Suprapubic skin (tissue), 4 donors: ENCODE measurements at regions not wholly inside any gene's neighbourhood (a gene's known extent, or its start where the extent isn't known, plus 50 kb on each side); places are given as distances from the start of the nearest gene placed in this dataset.

Experiments used
- DNase-seq, 2 donors: peaks; one replicate each; pipeline ENCODE4 v3.0.0-alpha.2; 2019; ENCODE audit warnings: low spot score in 2 of 2
- H3K27ac ChIP-seq: fragments of 200-600 bp; sonication (generic); one replicate; pipeline ENCODE4 v1.5.1; 2019
- H3K27me3 ChIP-seq: fragments of 200-600 bp; sonication (generic); one replicate; pipeline ENCODE4 v1.5.1; 2019
- H3K36me3 ChIP-seq: fragments of 200-600 bp; sonication (generic); one replicate; pipeline ENCODE4 v1.5.1; 2019
- H3K4me1 ChIP-seq: fragments of 200-600 bp; sonication (generic); one replicate; pipeline ENCODE4 v1.5.1; 2019
- H3K4me3 ChIP-seq: fragments of 200-600 bp; sonication (generic); one replicate; pipeline ENCODE4 v1.5.1; 2019; ENCODE audit warnings: mild to moderate bottlenecking
- H3K9me3 ChIP-seq: fragments of 200-600 bp; sonication (generic); one replicate; pipeline ENCODE4 v1.5.1; 2019
- CTCF ChIP-seq, 2 donors: fragments of 200-600 bp in 1 of 2; fragments of 450-650 bp in 1 of 2; sonication (generic) in 1 of 2; IDR thresholded peaks; one replicate each; pipeline ENCODE4 v1.5.1; 2016 to 2019; ENCODE audit warnings: antibody characterized with exemption in 2 of 2, mild to moderate bottlenecking in 1 of 2, moderate library complexity in 1 of 2
- EP300 ChIP-seq: sonication (generic); formaldehyde crosslinking; IDR thresholded peaks from one replicate; pipeline ENCODE4 v1.6.1; 2017; ENCODE audit warnings: antibody characterized with exemption
- POLR2A ChIP-seq, 2 donors: fragments of 450-650 bp; IDR thresholded peaks; one replicate each; pipeline ENCODE4 v1.6.1; 2017; ENCODE audit warnings: antibody characterized with exemption in 2 of 2, mild to moderate bottlenecking in 2 of 2, moderate library complexity in 2 of 2
- POLR2AphosphoS5 ChIP-seq, 3 donors: sonication (generic); formaldehyde crosslinking; IDR thresholded peaks; one replicate each; pipeline ENCODE4 v1.6.1; 2017; ENCODE audit warnings: antibody characterized with exemption in 3 of 3
- WGBS: methylation state at CpG from one replicate; pipeline ENCODE4 v1.1.5; 2018; 5-methylcytosine and 5-hydroxymethylcytosine counted together

- Histone ChIP-seq H3K9me3 (no peaks in the 10 kb centered on the region), H3K4me3 (no peak overlapping the region), H3K27ac (no peak overlapping the region), H3K36me3 (no peaks in the 10 kb centered on the region), H3K27me3 (no peaks in the 10 kb centered on the region), H3K4me1 (no peaks in the 10 kb centered on the region)
- TF ChIP-seq CTCF (IDR thresholded peaks at IDR 0.05) (no peak), POLR2AphosphoS5 (IDR thresholded peaks at IDR 0.05) (no peak), POLR2A (IDR thresholded peaks at IDR 0.05) (no peak), EP300 (no peak)
- WGBS: 78% methylated on average over 1 of the region's 1 CpG
- DNase-seq: no peak
Measured at GRCh38 chr16:72415379-72415778, 243.4 kb upstream of the PMFBP1 start.

GRCh38 chr16:72410492-72410891 is 238.5 kb upstream of the PMFBP1 start:
- 58% methylated on average over 2 of the region's 2 CpGs for WGBS
- no peaks in the 10 kb centered on the region for H3K9me3 ChIP-seq
- H3K36me3 ChIP-seq: no peaks in the 10 kb centered on the region
- DNase-seq: no peak
- no peak overlapping the region for H3K4me3 ChIP-seq
- no peaks in the 10 kb centered on the region for H3K27me3 ChIP-seq
- no peaks in the 10 kb centered on the region for H3K4me1 ChIP-seq
- no peak overlapping the region for H3K27ac ChIP-seq
- no peak for TF ChIP-seq EP300
- no peak for TF ChIP-seq CTCF (IDR thresholded peaks at IDR 0.05)
- TF ChIP-seq POLR2AphosphoS5 (IDR thresholded peaks at IDR 0.05): no peak

- Histone ChIP-seq H3K9me3 (no peaks in the 10 kb centered on the region), H3K27ac (no peak overlapping the region), H3K4me1 (no peaks in the 10 kb centered on the region), H3K36me3 (no peaks in the 10 kb centered on the region), H3K27me3 (no peaks in the 10 kb centered on the region), H3K4me3 (no peak overlapping the region)
- 80% methylated on average over 3 of the region's 3 CpGs for WGBS
- TF ChIP-seq CTCF (IDR thresholded peaks at IDR 0.05): no peak
- TF ChIP-seq POLR2A (IDR thresholded peaks at IDR 0.05): no peak
- TF ChIP-seq POLR2AphosphoS5 (IDR thresholded peaks at IDR 0.05): no peak
- no peak for TF ChIP-seq EP300
- DNase-seq: no peak
Measured at GRCh38 chr16:72409423-72409822, 237.5 kb upstream of the PMFBP1 start.

GRCh38 chr16:72406390-72406789 is 234.4 kb upstream of the PMFBP1 start:
- no peak for TF ChIP-seq CTCF (IDR thresholded peaks at IDR 0.05)
- TF ChIP-seq POLR2AphosphoS5 (IDR thresholded peaks at IDR 0.05): no peak
- TF ChIP-seq POLR2A (IDR thresholded peaks at IDR 0.05): no peak
- TF ChIP-seq EP300: no peak
- Histone ChIP-seq H3K27ac (no peak overlapping the region), H3K4me3 (no peak overlapping the region), H3K27me3 (no peaks in the 10 kb centered on the region), H3K4me1 (no peaks in the 10 kb centered on the region), H3K9me3 (no peaks in the 10 kb centered on the region), H3K36me3 (no peaks in the 10 kb centered on the region)
- no peak for DNase-seq
- 84% methylated on average over 1 of the region's 1 CpG for WGBS

- Histone ChIP-seq H3K36me3 (no peaks in the 10 kb centered on the region), H3K27me3 (no peaks in the 10 kb centered on the region), H3K4me1 (no peaks in the 10 kb centered on the region), H3K4me3 (no peak overlapping the region), H3K27ac (no peak overlapping the region), H3K9me3 (no peaks in the 10 kb centered on the region)
- no peak for DNase-seq
- no peak for TF ChIP-seq POLR2AphosphoS5 (IDR thresholded peaks at IDR 0.05)
- no peak for TF ChIP-seq POLR2A (IDR thresholded peaks at IDR 0.05)
- no peak for TF ChIP-seq CTCF (IDR thresholded peaks at IDR 0.05)
- no peak for TF ChIP-seq EP300
Measured at GRCh38 chr16:72404299-72404698, 232.3 kb upstream of the PMFBP1 start.
